K562 (cell line): ENCODE measurements at regions not wholly inside any gene's neighbourhood (a gene's known extent, or its start where the extent isn't known, plus 50 kb on each side); places are given as distances from the start of the nearest gene placed in this dataset.

ENCODE experiments used
- AFF4 ChIP-seq: sonication (generic); formaldehyde crosslinking; IDR thresholded peaks from 2 replicates; pipeline ENCODE4 v1.8.0; 2023; ENCODE audit warnings: mild to moderate bottlenecking, missing genetic modification reagents
- ATF3 ChIP-seq, 2 experiments: fragments of 450-650 bp in 1 of 2; sonication (generic) in 1 of 2; formaldehyde crosslinking in 1 of 2; IDR thresholded peaks in 1 of 2; conservative IDR thresholded peaks in 1 of 2; 2 replicates each; pipeline versions ENCODE4 v1.6.1 to v1.8.1; 2016 to 2023; ENCODE audit warnings: mild to moderate bottlenecking in 2 of 2, moderate library complexity in 2 of 2, inconsistent platforms in 1 of 2, missing genetic modification reagents in 1 of 2
- CBX3 ChIP-seq, 2 experiments: IDR thresholded peaks; 1 replicate in 1 of 2; 2 replicates in 1 of 2; pipeline ENCODE4 v1.6.1; 2012; ENCODE audit warnings: inconsistent platforms in 2 of 2, low read length in 2 of 2, borderline replicate concordance in 1 of 2, control low read depth in 1 of 2
- CTCF ChIP-seq, 3 experiments: IDR thresholded peaks in 2 of 3; conservative IDR thresholded peaks in 1 of 3; 2 replicates each; pipeline ENCODE4 v1.5.1; 2011 to 2012; ENCODE audit warnings: low read length in 3 of 3, mild to moderate bottlenecking in 3 of 3, control low read depth in 2 of 3, improper control_type of control experiment in 1 of 3, inconsistent platforms in 1 of 3, low read depth in 1 of 3, mixed read lengths in 1 of 3, moderate library complexity in 1 of 3; ENCODE audit not compliant: insufficient read depth in 2 of 3
- EZH2 ChIP-seq: IDR thresholded peaks from 2 replicates; pipeline ENCODE4 v1.6.1; 2012; ENCODE audit warnings: low read depth, mild to moderate bottlenecking, inconsistent platforms, low read length, borderline replicate concordance
- FOSL1 ChIP-seq: fragments of 200-800 bp; sonication (Bioruptor generic); conservative IDR thresholded peaks from 2 replicates; pipeline ENCODE4 v1.6.1; 2016; ENCODE audit warnings: missing genetic modification characterization, missing compliant biosample characterization
- GABPA ChIP-seq: fragments of 200-800 bp; sonication (Bioruptor generic); conservative IDR thresholded peaks from 2 replicates; pipeline ENCODE4 v1.6.1; 2016; ENCODE audit warnings: low read depth, missing genetic modification characterization, missing compliant biosample characterization
- MBD2 ChIP-seq: sonication (generic); IDR thresholded peaks from 2 replicates; pipeline ENCODE4 v1.6.1; 2016; ENCODE audit warnings: low read depth, borderline replicate concordance
- NCOA2 ChIP-seq, 2 experiments: fragments of 450-650 bp; IDR thresholded peaks; 2 replicates each; pipeline ENCODE4 v1.6.1; 2018; ENCODE audit warnings: mild to moderate bottlenecking in 2 of 2, moderate library complexity in 1 of 2; ENCODE audit not compliant: partially characterized antibody in 2 of 2
- SP1 ChIP-seq: sonication (generic); formaldehyde crosslinking; IDR thresholded peaks from 2 replicates; pipeline ENCODE4 v1.8.1; 2022; ENCODE audit warnings: mild to moderate bottlenecking, missing genetic modification reagents
- TAF7 ChIP-seq: fragments of 450-650 bp; IDR thresholded peaks from 2 replicates; pipeline ENCODE4 v1.6.1; 2016; ENCODE audit warnings: missing genetic modification characterization, missing compliant biosample characterization
- YY1 ChIP-seq, 3 experiments: IDR thresholded peaks; 2 replicates each; pipeline ENCODE4 v1.6.1; 2011; ENCODE audit warnings: low read length in 2 of 3, mild to moderate bottlenecking in 2 of 3, moderate library complexity in 2 of 3, borderline replicate concordance in 1 of 3, control low read depth in 1 of 3, low read depth in 1 of 3; ENCODE audit not compliant: insufficient read depth in 3 of 3, insufficient replicate concordance in 2 of 3, control insufficient read depth in 1 of 3, insufficient read length in 1 of 3; ENCODE audit errors: extremely low read depth in 1 of 3
- ZNF143 ChIP-seq: sonication (generic); formaldehyde crosslinking; IDR thresholded peaks from 2 replicates; pipeline ENCODE4 v1.9.0; 2022; ENCODE audit warnings: mild to moderate bottlenecking, missing genetic modification reagents

GRCh38 chr22:40121461-40121860 is 56.3 kb upstream of the TNRC6B start:
- TF ChIP-seq EZH2: no peak
- TF ChIP-seq TAF7 (tag): no peak
- no peak for TF ChIP-seq ZNF143 (CRISPR knock-in tag)
- no peak for TF ChIP-seq ATF3 (IDR thresholded peaks at IDR 0.05)
- TF ChIP-seq ATF3 (CRISPR knock-in tag; conservative IDR thresholded peaks at IDR 0.05): no peak
- TF ChIP-seq MBD2: no peak
- no peak for TF ChIP-seq FOSL1
- TF ChIP-seq AFF4 (CRISPR knock-in tag): no peak
- no peak for TF ChIP-seq YY1 (IDR thresholded peaks at IDR 0.05; ENCODE audit: borderline replicate concordance in 1 of 3, control insufficient read depth in 1 of 3, extremely low read depth in 1 of 3, insufficient read depth in 3 of 3, insufficient read length in 1 of 3, insufficient replicate concordance in 2 of 3, low read depth in 1 of 3, low read length in 2 of 3)
- TF ChIP-seq NCOA2 (IDR thresholded peaks at IDR 0.05; ENCODE audit: partially characterized antibody in 2 of 2): no peak
- no peak for TF ChIP-seq SP1 (CRISPR knock-in tag)
- TF ChIP-seq CTCF (IDR thresholded peaks at IDR 0.05 in 2 of 3, conservative IDR thresholded peaks at IDR 0.05 in 1 of 3; ENCODE audit: insufficient read depth in 2 of 3, low read depth in 1 of 3, low read length in 3 of 3): no peak
- TF ChIP-seq CBX3 (IDR thresholded peaks at IDR 0.05; ENCODE audit: borderline replicate concordance in 1 of 2, low read length in 2 of 2): no peak
- no peak for TF ChIP-seq GABPA (tag)
